Umbilical cord (tissue), 1 donor: ENCODE measurements at regions not wholly inside any gene's neighbourhood (a gene's known extent, or its start where the extent isn't known, plus 50 kb on each side); places are given as distances from the start of the nearest gene placed in this dataset.
A peak's percentile ranks its signal among the peaks of the same experiment; 100 is the strongest.

Source experiments
- DNase-seq: peaks from one replicate; pipeline ENCODE4 v3.0.0-alpha.2; 2015; ENCODE audit warnings: low spot score

DNA sequence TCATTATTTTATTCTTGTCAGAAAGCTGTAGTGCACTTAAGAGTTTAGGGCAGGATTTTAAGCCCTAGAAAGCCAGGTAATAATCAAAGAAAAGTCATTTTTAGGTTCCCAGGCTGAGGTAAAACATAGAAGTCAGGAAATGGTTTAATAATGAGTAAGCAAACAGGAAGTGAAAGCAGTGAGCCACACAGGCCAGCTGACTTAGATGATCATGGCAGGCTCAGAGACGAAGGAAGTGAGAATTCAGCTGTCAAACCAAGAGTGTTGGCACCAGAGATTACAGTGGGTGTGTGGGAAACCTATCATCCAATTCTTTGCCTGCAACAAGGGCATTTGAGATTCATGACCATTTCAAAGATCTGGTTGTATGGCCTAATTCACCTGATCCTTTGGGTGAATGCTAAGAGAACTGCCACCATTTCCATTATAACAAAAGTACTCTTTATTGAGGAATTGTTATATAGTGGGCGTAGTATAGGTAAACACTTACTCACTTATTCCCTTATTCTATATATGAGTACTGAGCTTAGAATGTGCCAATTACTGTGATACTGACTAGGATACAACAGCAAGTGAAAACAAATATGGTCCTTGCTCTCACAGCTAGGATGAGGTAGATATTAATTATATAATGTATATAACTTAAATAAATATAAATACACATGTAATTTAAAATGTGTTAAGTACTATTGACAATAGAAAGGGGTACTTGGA, 103.7 kb upstream of the EDNRB start:
- peak; percentile 22 for DNase-seq

DNA sequence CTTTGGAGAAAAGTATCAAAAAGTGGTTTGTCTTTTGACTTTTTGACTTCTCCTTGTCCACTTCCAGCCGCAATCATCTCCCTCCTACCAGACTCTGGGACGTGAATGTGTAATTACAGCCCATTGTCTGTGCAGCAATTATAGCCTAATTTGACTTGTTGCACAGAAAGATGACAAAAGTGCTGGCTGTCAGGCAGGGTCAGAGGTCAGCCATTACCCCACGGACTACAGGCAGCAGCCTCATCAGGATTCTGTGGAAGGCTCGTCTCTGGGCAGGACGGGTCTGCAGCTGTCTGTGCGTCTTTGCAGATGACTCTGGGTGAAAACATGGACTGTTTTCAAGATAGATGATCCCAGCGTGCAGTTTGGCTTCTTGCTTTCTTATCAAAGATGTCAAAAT, 102.2 kb upstream of the EDNRB start:
- DNase-seq: peak; percentile 6

DNA sequence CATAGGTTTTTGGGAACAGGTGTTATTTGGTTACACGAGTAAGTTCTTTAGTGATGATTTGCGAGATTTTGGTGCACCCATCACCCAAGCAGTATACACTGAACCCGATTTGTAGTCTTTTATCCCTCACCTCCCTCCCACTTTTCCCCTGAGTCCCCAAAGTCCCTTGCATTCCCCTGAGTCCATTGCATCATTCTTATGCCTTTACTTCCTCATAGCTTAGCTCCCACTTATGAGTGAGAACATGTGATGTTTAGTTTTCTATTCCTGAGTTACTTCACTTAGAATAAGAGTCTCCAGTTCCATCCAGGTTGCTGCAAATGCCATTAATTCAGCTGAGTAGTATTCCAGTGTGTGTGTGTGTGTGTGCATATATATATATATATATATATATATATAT, 97.2 kb upstream of the EDNRB start:
- no peak for DNase-seq

DNA sequence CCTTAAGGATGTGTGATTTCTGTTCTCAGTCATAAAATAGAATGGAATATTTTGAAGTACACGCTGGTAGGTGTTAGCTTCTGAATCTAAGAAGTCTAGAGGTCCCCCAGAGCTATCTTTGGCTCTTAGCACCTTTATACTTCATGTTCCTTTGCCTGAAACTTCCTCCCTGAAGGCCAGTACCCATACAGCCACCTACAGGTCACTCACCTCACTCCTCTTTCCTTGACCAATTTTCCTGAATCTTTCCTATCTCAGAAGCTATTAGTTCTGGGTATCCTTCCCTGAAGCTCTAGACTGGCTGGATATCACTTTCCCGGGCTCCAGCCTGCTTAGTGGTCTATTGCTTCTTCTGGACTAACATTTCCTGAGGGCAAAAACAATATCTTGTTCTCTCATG, 93.4 kb upstream of the EDNRB start:
- no peak for DNase-seq

- no peak for DNase-seq
Measured at GRCh38 chr13:78004821-78005220, 86.2 kb upstream of the EDNRB start.

DNA sequence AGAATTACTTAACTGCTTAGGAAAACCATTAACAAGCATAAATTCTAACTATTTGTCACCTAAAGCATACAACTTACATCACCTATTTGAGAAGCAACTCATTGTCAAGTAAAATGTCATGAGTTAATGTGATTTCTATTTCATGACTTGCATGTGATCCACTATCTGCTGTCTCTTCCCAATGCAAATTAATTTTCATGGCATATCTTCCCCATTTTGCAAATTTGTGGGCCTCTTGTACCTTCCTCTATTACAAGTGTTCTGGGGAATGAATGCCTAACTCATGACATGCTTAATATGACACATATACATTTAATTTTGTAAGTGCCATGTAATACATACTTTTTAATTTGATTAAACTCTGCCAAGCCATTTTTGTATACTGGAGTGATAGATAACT, 81.1 kb upstream of the EDNRB start:
- DNase-seq: no peak

- DNase-seq: no peak
Measured at GRCh38 chr13:77994166-77994565, 75.5 kb upstream of the EDNRB start.

GRCh38 chr13:77991003-77991402, 72.4 kb upstream of the EDNRB start:
- DNase-seq: peak; percentile 7

- DNase-seq: no peak
Measured at GRCh38 chr13:77989281-77989680, 70.7 kb upstream of the EDNRB start.

- DNase-seq: no peak
Measured at GRCh38 chr13:77988355-77988754, 69.7 kb upstream of the EDNRB start.

DNA sequence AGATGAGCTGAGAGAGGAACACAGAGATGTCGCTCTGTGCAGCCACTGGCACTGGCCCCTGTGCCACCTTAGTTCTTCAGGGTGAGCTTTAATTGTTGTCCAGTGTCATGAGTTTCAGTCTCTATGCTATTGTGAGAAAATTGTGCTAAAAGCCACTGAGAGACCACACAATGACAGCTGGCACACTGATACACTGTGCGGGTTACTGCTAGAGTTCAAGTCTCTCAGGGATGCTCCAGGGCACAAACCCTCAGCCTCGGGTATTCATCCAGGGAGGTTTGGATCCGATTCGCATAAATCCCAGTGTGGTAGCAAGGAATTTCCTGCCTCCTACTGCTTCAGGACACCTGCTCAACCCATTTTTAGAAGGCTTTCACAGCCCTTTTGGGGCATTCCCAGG, 68.1 kb upstream of the EDNRB start:
- DNase-seq: no peak

DNA sequence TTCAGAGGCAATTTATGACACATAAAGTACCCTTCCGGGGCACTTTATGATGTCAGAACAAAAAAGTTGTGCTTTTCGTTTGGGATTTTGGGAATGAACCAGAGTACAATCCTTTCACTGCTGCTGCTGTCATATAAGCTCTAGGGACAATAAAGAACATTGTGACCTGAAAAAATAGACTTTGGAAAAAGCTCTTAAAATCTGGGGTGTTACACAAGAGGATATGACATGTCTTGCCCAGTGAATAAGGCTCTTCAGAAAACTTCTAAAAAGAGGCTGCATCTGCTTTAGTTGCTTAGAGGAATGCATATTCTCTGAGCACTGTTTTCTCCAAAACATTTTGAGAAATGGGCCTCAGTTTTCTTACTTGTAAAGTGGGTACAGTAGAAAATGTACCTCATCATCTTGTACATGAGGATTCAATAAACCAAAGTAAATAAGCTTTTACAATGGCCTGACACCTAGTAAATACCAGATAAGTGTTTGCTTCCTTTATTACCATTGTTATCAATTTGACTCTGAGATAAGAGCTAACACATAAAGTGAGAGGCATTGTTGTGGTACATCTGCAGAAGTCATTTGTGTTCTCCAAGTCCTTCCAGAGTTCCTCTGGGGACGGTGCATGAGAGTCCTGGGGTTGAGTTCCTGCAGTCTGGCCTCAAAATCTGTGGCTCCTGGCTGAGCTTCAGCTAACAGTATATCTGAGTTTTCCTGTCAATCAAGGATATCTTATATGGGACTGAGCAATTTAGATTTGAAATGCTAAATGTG, 67.4 kb upstream of the EDNRB start:
- DNase-seq: no peak

- peak; percentile 9 for DNase-seq
Measured at GRCh38 chr13:77981281-77981881, 62.8 kb upstream of the EDNRB start.

DNA sequence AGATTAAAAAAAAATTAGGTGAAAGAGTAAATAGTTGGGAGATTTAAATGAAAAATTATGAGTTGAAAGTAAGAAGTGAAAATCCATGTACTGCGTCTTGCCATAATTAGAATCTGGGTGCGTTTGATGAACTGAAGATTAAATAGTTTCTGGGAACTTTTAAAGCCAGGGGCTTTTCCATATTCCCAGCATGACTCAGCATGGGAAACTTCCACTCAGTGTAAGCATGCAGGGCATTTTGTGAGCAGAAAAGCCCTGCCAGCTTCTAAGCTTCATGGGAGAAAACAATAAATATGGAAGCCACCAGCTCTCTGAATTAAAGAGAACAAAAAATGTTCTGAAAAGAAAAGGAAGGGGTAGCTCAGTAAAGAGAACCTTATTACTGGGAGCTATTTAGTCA, 62.0 kb upstream of the EDNRB start:
- peak; percentile 60 for DNase-seq

DNA sequence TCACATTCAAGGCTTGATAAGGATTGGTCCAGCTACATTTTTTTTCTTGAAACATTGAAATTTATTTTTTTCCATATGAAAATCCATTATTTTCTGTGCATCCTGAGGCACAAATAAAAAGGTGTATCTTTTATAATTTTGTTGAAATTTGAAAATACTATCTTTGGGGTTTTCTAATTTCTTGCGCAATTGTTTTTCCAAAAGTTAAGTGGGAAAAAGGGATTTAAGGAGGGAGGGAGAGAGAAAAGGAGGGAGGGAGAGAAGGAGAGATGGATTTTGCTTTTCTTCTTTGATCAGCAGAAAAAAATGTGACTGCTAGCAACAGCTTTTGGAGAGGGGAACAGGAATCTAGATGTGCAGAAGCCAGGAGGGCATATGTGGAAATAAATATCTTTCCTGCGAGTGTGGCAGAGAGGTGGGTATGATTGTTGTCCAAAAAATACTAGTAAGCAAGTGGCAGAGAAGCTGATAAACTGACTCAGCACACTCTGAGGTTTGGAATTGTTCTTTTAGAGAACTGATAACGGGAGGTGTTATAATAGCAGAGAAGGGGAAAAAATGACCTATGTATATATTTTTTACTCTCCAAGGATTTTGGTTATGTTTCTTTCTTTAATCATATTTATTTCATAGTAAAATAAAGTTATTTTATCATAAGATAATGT, 61.2 kb upstream of the EDNRB start:
- no peak for DNase-seq

DNA sequence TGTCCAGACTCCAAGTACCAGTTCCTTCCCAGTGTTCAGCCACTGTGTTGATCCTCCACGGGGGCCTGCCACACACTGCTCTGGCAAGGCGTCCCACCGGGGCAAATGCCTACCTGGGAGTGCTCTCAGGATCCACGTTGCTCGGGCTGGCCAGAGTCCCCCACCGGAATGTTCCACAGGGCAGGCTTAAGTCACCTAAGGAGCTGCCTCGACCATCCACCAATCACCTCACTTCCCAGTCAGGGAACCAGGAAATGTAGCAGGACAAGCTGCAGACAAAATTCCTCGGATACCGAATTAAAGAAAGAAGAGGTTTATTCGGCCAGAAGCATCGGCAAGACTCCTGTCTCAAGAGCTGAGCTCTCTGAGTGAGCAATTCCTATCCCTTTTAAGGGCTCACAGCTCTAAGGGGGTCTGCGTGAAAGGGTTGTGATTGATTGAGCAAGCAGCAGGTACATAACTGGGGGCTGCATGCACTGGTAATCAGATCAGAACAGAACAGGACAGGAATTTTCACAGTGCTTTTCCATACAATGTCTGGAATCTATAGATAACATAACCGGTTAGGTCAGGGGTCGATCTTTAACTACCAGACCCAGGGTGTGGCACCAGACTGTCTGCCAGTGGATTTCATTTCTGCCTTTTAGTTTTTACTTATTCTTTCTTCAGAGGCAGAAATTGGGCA, 56.9 kb upstream of the EDNRB start:
- no peak for DNase-seq

- no peak for DNase-seq
Measured at GRCh38 chr13:77969299-77969698, 50.7 kb upstream of the EDNRB start.
